ENCODE measurements at regions not wholly inside any gene's neighbourhood (a gene's known extent, or its start where the extent isn't known, plus 50 kb on each side); places are given as distances from the start of the nearest gene placed in this dataset.

DNA sequence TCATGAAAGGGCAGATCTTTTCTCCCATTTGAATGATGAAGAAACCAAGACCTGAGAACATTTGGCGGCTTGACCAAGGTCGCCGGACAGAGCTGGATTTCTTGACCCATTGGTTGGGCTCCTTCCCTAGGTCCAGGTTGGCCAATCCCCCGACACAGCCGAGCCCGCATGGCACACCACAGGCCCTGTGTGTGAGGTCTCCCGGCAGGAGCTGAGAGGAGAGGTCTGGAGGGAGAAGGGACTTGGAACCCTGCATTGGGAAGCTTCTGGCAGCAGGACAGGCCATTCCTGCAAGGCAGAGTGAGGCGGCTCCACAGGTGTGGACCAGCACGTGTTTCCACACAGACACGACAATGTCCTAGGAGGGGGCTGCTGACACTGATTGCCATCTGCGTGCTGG is 98.6 kb upstream of the THY1 start:
- no peak for DNase-seq (ENCODE audit: low spot score)

DNA sequence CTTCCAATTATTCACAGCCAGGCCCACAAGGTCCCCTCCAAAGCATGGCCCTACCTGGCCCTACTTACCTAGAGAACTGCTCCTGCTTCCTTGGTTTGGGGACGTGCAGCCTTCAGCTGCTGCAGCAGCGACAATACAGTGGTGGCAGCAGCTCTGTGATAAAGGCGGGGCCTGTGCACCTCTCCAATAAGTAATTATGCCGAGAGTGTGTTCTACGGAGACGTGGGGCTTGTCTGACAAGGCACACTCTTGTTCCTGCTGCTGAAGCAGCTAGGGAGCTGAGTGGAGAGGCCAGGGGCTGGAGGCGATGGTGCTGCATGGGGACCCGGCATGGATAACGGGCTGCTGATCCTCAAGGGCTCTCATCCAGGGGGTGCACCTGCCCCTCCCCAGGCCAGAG is 98.0 kb upstream of the THY1 start:
- DNase-seq (ENCODE audit: low spot score) = no peak

DNA sequence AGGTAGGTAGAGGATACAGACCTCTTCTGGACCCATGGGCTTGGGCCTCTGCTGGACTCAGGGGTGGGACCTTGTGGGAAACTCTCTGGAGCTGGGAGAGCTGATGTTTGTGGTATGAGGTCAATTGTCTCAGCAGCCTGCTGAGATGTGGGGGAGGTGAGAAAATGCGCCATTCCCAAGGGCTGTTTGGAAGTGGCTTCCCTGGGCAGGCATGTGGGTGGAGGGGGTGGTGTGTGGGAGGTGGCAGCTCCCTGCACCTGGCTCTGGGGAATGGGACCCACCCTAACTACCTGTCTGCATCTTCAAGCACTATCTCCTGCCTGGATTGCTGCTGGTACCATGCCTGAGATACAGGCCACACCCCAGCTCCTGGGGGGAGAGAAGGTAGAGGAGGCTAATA is 97.4 kb upstream of the THY1 start:
- no peak for DNase-seq (ENCODE audit: low spot score)

DNA sequence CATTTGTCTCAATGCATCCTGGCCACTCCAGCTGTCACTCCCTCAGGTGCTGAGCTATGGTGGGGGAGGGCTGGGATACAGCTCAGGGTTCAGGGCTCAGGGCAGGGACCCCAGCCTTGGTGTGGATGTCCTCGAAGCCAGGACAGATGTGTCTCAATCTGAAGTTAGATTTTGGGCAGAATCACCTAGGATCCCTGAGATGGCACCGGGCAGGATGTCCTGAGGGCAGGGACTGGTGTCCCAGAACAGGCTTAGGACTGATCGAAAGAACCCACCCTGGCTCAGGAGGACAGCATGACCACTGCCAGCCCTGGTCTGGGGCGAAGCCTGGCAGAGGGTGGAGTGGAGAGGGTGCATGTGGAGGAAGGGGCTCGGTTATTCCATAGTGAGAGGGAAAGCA is 96.8 kb upstream of the THY1 start:
- DNase-seq (ENCODE audit: low spot score) = no peak

DNA sequence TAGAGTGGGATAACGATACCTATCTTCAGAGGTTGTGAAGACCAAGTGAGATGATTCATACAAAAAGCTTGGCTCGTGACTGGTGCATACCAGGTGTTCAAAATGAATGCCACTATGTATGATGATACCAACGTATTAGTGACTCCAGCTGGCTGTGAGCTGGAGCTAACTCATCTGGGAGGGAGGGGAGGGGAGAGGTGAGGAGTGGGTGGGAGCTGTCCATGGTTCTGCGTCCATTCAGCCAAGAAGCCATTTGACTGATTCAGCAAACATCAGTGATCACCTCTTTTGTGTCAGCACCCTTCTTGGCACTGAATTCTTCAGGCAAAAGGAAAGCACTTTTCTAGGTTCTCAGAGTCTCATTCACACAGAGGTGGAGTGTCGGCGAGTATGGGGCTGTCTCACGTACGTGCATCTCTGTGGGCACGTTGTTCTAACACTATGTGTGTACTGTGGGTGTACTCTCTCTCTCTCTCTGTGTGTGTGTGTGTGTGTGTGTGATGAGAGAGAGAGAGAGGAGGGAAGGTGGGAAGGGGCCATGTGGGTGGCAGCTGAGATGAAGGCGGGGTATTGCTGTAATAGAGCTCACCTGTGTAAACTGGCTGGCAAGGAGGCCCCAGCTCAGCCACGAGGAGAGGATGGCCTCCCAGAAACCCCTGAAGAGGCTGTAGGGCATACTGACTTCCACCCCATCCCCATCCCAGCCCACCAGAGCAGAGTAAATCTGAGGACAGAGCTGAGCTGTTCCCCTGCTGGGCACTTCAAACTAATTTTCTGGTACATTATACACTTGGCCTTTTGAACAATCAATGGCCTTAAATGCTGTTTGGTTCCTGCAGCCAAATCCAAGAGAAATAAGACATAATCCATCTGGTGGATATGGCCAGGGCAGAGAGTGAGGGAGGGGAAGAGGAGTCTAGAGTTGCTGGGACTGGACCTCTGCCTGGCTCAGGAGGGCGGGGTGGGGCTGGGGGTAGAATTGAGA is 96.1 kb upstream of the THY1 start:
- DNase-seq (ENCODE audit: low spot score) = peak; percentile 43

DNA sequence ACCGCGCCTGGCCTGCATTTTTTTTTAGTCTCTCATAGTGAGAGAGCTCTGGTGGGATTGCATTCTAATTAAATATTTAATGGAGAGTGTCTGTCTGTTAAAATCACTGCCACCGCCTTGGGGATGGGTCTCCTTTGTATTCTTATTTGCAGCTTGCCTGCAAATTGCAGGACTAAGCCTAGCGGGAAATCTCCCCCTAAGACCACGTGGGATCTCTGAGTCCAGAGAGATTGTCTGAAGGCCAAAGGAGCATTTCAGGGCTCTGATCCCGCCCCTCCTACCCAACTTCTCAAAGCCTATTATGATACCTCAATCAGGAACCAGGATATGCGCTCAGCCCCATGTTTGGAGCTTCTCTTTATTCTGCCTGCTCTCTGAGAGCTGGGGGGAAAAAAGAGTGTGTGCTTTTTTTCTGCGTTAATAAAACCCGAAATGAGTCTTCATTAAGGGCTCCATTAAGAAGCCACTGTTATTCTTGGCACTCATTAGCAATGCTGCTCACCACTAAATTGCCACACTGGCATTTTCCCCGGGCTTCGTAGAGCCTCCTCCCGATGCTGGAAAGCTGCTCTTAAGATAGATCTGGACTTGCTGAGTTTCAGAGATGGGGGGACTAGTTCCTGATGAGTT is 92.9 kb upstream of the THY1 start:
- DNase-seq (ENCODE audit: low spot score) = no peak

DNA sequence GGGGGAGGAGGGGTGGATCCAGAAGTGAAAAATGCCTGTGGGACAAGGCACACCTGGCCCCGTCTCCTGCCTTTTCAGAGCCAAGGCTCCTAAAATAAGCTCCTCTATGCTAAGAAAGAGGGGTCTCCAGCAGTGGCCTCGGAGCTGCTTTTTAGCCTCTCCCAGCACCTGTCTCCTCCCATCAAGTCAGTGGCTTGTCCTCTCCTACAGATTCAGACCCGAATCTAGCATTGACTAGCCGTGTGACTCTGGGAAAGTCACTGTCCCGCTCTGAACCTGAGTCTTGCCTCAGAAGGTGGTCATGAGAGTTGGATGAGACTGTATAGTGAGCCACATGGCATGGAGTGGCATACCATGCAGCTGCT is 90.8 kb upstream of the THY1 start:
- DNase-seq (ENCODE audit: low spot score) = no peak

DNA sequence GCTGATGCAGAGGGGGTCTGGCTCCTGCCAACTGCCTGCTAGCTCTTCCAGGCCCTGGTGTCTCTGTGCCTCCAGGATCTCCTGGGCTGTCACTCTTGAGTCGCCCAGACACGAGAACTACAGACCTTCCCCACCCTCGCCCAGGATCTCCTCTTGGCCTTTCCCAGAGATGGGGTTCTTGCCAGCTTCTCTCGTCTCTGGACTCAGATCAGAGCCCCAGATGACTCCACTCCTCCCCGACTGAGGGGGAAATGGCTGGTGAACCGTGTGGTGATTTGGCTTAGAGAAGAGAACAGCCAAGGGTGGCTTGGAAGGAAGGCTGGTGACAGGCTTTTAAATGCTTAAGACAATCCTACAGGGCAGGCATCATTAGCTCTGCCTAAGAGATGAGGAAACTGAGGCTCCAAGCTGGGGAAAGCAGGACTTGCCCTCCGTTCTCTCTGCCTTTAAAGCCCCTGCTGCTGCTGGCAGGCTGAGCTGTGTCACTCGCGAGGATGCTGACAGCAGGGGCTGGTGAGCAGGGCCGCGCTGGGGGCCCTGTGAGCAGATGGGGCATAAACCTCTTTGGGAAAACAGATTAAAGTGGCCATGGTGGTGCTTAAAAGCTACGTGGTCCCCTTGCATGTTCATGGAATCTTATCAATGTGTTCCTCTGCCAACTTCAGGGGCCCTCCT is 90.3 kb upstream of the THY1 start:
- peak; percentile 50 for DNase-seq (ENCODE audit: low spot score)

DNA sequence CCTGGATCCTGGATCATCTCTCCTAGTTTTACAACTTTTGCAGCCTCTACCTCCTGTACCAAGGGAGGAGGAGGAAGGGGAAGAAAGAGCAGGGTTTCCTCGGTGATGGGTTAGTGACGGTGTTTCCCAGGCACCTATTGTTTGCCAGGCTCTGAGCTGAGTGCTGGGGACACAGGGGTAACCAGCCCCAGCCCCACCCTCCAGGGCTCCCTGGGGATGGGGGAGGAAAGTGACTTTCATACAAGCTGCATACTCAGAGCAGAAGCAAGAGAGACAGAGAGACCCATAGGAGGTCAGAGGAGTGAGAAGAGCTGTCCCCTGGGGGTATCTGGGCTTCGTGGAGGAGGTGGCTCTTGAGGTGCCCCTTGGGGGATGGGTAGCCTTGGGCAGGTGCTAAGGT is 89.4 kb upstream of the THY1 start:
- peak; percentile 66 for DNase-seq (ENCODE audit: low spot score)

DNA sequence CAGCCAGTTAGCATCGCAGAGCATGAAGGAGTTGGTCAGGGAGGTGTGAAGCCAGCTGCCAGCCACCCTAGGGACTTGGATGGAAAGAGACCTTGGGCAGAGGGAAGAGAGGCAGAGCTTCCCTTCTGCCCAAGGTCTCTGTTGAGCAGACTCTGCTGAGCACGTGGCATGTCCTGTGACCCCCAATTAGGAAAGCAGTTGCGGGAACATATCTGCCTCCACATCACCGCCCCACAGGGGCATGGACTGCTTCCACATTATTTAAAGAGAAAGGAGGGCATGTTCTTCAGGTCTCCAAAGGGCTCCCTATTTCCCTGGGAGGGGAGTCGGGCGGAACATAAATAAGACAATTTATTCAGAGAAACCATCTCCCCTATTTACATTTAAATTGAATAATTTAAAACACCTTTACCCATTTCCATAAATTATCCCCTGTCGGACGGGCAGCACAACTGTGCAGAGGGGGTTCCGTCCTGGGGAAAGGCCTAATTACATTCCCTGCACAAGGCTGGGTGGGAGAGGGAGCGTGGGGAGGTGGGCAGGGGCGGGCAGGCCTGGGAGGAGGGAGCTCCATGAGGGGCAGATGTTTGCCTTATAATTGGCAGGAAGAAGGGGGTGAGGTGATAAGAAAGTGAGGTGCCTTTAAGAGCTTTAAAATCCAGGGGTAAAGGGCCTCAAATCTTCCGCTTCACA is 88.8 kb upstream of the THY1 start:
- DNase-seq (ENCODE audit: low spot score) = no peak

DNA sequence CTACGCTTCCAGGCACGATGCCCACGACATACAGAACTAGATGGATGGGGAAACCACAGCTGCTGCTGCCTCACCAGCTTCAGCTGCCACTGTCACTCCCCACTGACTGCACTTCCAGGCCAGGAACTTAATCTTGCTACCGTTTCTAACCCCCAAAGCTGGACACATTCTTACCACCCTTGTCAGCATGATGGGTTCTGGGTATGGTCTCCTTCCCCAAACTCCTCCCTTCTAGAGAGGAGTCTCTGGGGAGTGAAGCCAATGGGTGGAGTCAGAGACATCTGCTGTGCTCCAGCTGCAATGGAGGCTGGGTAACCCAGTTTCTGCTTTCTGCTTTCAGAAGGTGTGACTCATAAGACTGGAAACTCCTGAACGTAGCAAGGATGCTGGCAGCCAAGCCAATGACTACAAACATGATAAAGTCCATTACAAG is 87.0 kb upstream of the THY1 start:
- DNase-seq (ENCODE audit: low spot score) = peak; percentile 91

DNA sequence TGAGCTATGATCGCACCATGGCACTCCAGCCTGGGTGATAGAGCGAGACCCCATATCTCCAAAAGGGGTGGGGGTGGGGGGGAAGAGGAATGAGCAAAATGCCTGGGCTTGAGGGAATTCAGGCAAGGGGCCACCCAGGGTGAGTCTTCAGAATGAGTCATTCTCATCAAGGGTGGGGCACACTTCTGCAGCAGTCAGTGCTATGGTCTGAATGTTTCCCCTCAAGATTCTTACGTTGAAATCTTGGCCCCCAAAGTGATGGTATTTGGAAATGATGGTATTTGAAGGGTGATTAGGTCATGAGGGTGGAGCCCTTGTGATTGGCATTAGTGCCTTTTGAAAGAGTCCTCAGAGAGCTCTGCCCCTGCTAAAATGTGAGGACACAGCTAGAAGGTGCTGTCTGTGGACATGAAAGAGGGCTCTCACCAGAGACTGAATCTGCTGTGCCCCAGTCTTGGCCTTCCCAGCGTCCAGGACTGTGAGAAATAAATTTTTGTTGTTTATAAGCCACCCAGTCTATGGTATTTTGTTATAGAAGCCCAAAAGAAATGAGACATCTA is 86.4 kb upstream of the THY1 start:
- DNase-seq (ENCODE audit: low spot score) = no peak

DNA sequence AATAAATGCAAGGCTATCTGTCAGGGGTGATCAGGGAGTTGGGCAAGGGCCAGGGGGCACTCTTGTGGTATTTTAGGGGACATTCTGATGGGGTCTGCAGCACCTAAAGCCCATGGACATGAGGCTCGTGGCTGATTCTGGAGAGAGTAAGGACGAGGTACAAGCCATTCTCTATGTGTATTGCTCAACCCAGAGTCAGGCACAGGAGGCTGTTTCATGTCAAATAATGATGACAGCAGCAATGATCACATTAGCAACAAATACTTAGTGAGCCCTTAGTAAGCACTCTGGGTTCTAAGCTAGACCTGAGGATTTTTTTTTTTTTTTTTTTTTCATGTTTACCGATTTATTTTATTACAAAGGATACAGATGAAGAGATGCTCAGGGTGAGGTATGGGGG is 83.5 kb upstream of the THY1 start:
- peak; percentile 23 for DNase-seq (ENCODE audit: low spot score)

DNA sequence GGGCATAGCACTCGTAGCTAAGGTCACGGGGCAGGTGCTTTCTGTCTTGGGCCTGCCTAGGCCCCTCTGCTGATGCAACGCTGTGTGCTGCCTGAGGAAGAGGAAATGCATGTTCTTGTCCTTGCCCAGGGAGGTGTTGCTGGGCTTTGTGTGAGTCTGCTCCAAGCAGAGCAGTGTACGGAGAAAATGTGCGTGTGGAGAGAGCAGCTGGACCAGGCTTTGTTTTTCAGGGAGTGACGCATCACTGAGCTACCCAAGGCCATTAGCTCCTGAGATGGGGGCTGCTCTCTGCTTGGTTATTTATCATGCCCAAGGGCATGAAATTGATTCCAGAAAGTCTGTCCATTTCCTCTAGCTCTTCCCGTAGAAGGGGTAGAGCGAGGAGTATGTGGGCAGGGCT is 82.9 kb upstream of the THY1 start:
- DNase-seq (ENCODE audit: low spot score) = no peak

DNA sequence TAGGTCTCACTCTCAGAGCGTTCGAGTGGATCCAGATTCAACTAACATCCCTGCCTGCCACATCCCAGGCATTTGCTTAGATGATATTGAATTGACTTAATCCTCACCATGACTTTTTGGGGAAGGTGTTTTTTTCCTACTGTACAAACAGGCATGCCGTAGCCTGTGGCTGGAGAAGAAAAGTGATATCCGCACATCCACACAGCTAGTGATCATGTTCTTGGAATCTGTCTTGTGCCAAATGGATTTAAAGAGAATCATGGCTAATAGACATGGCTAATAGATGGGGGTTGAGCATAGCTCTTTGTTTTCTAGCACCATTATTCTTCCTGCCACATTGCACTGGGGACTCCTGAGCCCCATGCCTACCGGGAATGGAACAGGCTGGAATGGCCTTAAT is 82.1 kb upstream of the THY1 start:
- no peak for DNase-seq (ENCODE audit: low spot score)

DNA sequence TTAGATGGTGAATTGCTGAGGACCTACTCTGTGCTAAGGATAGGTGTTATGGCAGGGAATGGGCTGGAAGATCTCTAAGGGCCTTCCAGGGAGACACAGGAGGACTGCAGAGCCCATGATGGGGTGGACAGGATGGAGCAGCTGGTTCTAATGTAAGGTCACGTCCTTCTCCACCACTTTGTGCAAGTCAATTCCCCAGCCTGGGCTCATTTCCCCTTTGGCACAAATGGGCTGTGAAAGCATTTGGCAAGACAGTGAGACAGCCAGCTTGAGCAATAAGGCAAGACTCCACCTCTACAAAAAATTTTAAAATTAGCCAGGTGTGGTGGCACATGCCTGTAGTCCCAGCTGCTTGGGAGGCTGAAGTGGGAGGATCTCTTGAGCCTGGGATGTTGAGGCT is 81.4 kb upstream of the THY1 start:
- no peak for DNase-seq (ENCODE audit: low spot score)

DNA sequence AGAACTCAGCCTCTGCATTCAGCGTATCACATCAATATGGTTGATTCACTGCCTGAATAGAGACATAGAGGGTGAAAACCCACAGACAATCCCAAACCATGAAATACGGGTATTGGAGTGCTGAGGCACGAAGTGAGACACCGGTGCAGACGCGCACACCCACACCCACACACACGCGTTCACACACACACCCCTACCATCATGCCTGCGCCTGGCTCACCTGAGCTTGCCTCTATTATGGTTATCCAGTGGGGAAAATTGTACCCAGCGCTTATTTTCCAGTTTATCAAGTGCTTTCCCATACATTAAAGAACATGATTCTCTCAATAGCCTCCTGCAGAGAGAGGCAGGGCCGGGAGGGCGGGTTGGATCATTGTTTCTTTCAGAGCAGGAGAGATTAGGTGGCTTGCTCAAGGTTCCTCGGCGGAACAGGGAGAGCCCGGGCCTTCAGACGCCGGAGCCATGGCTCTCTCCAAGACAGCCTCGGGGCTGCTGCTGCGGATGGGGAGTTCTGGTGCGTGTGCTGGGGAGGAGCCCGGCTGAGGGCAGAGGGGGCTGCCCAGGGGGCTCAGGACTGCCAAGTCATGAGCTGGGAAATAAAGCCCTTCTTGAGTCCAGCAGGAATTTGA is 78.9 kb upstream of the THY1 start:
- no peak for DNase-seq (ENCODE audit: low spot score)

DNA sequence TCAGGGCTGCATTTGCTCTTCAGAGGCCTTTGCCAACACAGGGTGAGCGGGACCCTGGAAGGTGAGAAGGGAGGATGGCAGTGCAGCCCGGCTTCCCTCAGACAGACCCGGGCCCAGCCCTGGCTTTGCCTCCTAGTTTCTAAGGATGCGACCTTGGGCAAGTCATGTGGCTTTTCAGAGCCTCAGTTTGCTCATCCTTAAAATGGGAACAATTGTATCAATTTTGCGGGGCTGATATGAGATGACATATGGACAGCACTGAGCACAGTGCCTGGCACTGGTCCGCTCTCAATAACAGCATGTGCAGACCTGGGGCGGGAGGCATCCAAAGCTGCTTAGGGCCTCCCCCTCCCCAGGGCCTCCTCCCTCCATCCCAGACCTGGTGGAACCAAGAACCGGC is 74.7 kb upstream of the THY1 start:
- DNase-seq (ENCODE audit: low spot score) = no peak

DNA sequence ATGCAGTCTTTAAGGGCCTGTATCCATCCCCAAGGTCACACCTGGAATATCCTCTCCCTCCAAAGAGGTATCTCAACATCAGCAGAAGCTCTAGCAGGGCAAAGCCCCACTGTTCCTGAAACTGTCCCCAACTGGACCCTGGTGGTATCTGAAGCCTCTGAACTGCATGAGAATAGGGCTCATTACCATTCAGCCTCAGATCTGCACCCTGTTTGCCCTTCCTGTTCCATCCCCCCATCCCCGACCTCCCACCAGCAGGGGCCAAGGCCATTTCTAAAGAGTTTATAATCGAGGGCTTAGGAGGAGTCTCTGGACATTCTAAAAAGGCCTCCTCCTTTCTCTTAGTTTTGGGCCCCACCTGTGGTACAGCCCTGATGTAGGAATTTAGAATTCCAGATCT is 74.0 kb upstream of the THY1 start:
- no peak for DNase-seq (ENCODE audit: low spot score)

DNA sequence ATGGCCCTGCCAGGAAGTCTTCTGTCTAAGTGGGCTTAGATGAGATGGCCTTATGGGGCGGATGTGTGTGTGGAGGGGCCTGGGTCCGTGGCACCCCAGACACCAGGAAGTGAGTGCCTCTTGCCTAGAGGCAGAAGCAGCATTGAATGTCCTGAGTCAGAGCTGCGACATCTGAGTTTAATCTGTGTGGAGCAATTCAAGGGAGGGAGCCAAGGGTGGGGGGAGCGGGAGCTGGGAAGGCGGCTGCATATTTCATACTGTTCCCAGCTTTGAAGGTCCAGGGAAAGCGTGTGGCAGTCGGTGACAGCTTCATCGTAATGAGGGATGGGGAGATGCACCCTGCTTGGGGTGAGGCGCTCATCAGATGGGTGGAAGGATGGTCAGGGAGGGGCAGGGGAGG is 73.5 kb upstream of the THY1 start:
- no peak for DNase-seq (ENCODE audit: low spot score)

DNA sequence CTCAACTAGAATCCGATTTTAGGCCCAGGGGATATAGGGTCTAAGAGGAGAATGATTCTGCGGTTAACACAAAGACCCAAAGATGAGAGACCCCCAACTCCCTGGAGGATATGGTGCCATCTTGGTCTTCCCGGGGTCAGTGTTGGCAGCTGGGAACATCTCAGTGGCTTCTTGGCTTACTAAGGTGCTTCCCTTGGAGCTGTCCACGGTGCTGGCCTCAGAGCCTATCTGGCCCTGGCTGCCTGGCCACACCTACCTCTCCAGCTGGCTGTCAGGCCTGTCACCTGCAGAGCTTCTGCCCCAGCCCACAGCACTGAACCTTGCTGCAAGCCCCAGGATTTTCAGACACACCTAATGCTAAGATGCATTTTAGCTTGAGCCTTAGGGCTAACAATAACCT is 70.7 kb upstream of the THY1 start:
- peak; percentile 50 for DNase-seq (ENCODE audit: low spot score)

Data from umbilical cord (tissue), 1 donor.